PC-3 (cell line): ENCODE measurements at regions not wholly inside any gene's neighbourhood (a gene's known extent, or its start where the extent isn't known, plus 50 kb on each side); places are given as distances from the start of the nearest gene placed in this dataset.

Experiments used
- ATAC-seq: fragments of 200-7000 bp; cut with Tn5 transposase; 2 replicates; pipeline ENCODE4 v1.9.1; 2020; ENCODE audit warnings: mild to moderate bottlenecking, moderate library complexity
- BruUV-seq: library from RNA; stranded (reverse); fragments of 400-500 nt; replicated peaks from 2 replicates; lab custom pipeline; 2021; lab: Mats Ljungman, UMichigan
- CTCF ChIA-PET: fragments of 300-600 bp; sonication (Branson Sonifier 250); formaldehyde crosslinking; loops from one replicate; lab custom pipeline; 2022; ENCODE audit warnings: antibody characterized with exemption; lab: Charles Lee
- POLR2A ChIA-PET: fragments of 300-600 bp; sonication (Branson Sonifier 250); formaldehyde crosslinking; loops from one replicate; lab custom pipeline; 2022; ENCODE audit warnings: antibody characterized with exemption; ENCODE audit not compliant: unreplicated experiment; lab: Charles Lee
- DNase-seq: peaks from one replicate; pipeline ENCODE4 v3.0.0-alpha.2; 2015
- H2AFZ ChIP-seq: fragments of 300-600 bp; sonication (generic); 2 replicates; pipeline ENCODE4 v1.6.0; 2016; ENCODE audit warnings: antibody characterized with exemption, low read length
- H3F3A ChIP-seq: fragments of 300-600 bp; sonication (generic); one replicate; pipeline ENCODE4 v1.6.0; 2017; ENCODE audit warnings: antibody characterized with exemption, low read length, control low read depth, mild to moderate bottlenecking; ENCODE audit not compliant: unreplicated experiment
- H3K27ac ChIP-seq: fragments of 300-600 bp; sonication (generic); 2 replicates; pipeline ENCODE4 v1.5.1; 2016; ENCODE audit warnings: mild to moderate bottlenecking, low read length
- H3K27me3 ChIP-seq: fragments of 300-600 bp; sonication (generic); 2 replicates; pipeline ENCODE4 v1.6.1; 2016; ENCODE audit warnings: low read length, mixed read lengths
- H3K36me3 ChIP-seq: fragments of 300-600 bp; sonication (generic); 2 replicates; pipeline ENCODE4 v1.6.1; 2016; ENCODE audit warnings: low read depth, mixed run types, low read length, mixed read lengths
- H3K4me1 ChIP-seq: fragments of 300-600 bp; sonication (generic); 2 replicates; pipeline ENCODE4 v1.5.1; 2016; ENCODE audit warnings: low read length; ENCODE audit not compliant: insufficient read depth
- H3K4me2 ChIP-seq: fragments of 300-600 bp; sonication (generic); 2 replicates; pipeline ENCODE4 v1.6.0; 2016; ENCODE audit warnings: low read length
- H3K4me3 ChIP-seq: fragments of 300-600 bp; sonication (generic); 2 replicates; pipeline ENCODE4 v1.5.1; 2016; ENCODE audit warnings: mild to moderate bottlenecking, low read length, mixed read lengths
- H3K79me2 ChIP-seq: fragments of 300-600 bp; sonication (generic); 2 replicates; pipeline ENCODE4 v1.6.1; 2017; ENCODE audit warnings: low read length, mixed read lengths
- H3K9ac ChIP-seq: fragments of 300-600 bp; sonication (generic); 2 replicates; pipeline ENCODE4 v1.6.0; 2016; ENCODE audit warnings: mild to moderate bottlenecking, low read length
- H3K9me2 ChIP-seq: fragments of 300-600 bp; sonication (generic); replicated peaks from 2 replicates; pipeline ENCODE4 v1.6.1; 2016; ENCODE audit warnings: mixed run types, low read length, mixed read lengths
- H3K9me3 ChIP-seq: fragments of 300-600 bp; sonication (generic); 2 replicates; pipeline ENCODE4 v1.6.1; 2016; ENCODE audit warnings: low read length, mixed read lengths
- H4K20me1 ChIP-seq: fragments of 300-600 bp; sonication (generic); 2 replicates; pipeline ENCODE4 v1.6.1; 2016; ENCODE audit warnings: low read length, mixed read lengths
- EZH2 ChIP-seq: fragments of 300-600 bp; sonication (generic); IDR thresholded peaks from one replicate; pipeline ENCODE4 v1.6.1; 2017; ENCODE audit warnings: antibody characterized with exemption, mild to moderate bottlenecking, low read length; ENCODE audit not compliant: unreplicated experiment
- EZH2phosphoT487 ChIP-seq: fragments of 300-600 bp; sonication (generic); IDR thresholded peaks from 2 replicates; pipeline ENCODE4 v1.6.1; 2018; ENCODE audit warnings: mild to moderate bottlenecking, antibody characterized with exemption, low read length, borderline replicate concordance
- intact Hi-C: fragments of 100-400 bp; cut with micrococcal nuclease; formaldehyde crosslinking; loops from 2 replicates; pipeline ENCODE4 v1.9.0; 2023
- TF ChIP-seq, protein P1 (sequence below): fragments of 300-600 bp; sonication (generic); conservative IDR thresholded peaks from 2 replicates; pipeline ENCODE4 v1.5.1; 2017; ENCODE audit warnings: antibody characterized with exemption, low read depth, mild to moderate bottlenecking, low read length

DNA sequence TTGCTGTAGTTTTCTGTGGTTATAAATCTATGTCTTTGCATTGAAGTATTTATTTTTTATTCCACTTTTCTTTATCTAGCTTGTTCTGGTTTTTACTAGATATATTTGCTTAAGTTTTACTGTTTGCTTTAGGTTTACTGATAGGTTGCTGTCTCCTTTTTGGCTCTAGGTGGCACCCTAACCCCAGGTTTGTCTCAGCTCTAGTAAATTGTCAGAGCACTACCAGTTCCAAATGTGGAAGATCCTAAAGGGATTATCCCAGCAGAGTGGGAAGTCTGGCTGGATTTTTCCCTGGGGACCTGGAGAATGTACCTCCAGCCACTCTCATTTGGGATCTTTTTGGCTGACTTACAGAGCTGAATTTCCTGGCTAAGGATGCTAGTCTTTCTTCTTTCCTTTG, 106.1 kb downstream of the PBDC1 start:
- Histone ChIP-seq H3K9me2 (no peaks in the 10 kb centered on the region), H3K27ac (no peak overlapping the region), H3K9me3 (no peaks in the 10 kb centered on the region), H3K4me3 (no peak overlapping the region), H3K9ac (no peak overlapping the region), H3K27me3 (no peaks in the 10 kb centered on the region), H3F3A (no peaks in the 10 kb centered on the region), H3K36me3 (no peaks in the 10 kb centered on the region), H3K4me1 (no peaks in the 10 kb centered on the region), H4K20me1 (no peaks in the 10 kb centered on the region), H2AFZ (no peak overlapping the region), H3K79me2 (no peaks in the 10 kb centered on the region), H3K4me2 (no peak overlapping the region)
- TF ChIP-seq EZH2phosphoT487 (no peak), EZH2 (no peak)
- TF ChIP-seq, protein P1, sequence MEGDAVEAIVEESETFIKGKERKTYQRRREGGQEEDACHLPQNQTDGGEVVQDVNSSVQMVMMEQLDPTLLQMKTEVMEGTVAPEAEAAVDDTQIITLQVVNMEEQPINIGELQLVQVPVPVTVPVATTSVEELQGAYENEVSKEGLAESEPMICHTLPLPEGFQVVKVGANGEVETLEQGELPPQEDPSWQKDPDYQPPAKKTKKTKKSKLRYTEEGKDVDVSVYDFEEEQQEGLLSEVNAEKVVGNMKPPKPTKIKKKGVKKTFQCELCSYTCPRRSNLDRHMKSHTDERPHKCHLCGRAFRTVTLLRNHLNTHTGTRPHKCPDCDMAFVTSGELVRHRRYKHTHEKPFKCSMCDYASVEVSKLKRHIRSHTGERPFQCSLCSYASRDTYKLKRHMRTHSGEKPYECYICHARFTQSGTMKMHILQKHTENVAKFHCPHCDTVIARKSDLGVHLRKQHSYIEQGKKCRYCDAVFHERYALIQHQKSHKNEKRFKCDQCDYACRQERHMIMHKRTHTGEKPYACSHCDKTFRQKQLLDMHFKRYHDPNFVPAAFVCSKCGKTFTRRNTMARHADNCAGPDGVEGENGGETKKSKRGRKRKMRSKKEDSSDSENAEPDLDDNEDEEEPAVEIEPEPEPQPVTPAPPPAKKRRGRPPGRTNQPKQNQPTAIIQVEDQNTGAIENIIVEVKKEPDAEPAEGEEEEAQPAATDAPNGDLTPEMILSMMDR = peak; percentile 78
- CTCF ChIA-PET = interaction anchor here (0.5 to 1.1 kb wide), 4 partner anchors 175 to 1699 kb away, joined by 3 to 8 read pairs (median 3); no protein-coding TSS in a partner anchor
- ATAC-seq (peak; percentile 79), DNase-seq (peak; percentile 67)
- intact Hi-C loops = loop anchor here (1.0 to 10.0 kb wide), 3 partner anchors 146 to 1748 kb away; partner anchors contain the start of gene MAGEE1
- BruUV-seq = no TSS peak
- POLR2A ChIA-PET = no interaction called here
